ENCODE measurements at regions not wholly inside any gene's neighbourhood (a gene's known extent, or its start where the extent isn't known, plus 50 kb on each side); places are given as distances from the start of the nearest gene placed in this dataset.
"Not testable (repeated sequence)": the region's sequence is repeated elsewhere in the genome, so short reads cannot be mapped to it uniquely, and the experiment has no call there.

- DNase-seq = not testable (repeated sequence)
These were observed 68.5 kb upstream of the ADTRP start for GRCh38 chr6:11847068-11847467.

GRCh38 chr6:11845664-11846577 lies 67.3 kb upstream of the ADTRP start:
- no peak for DNase-seq

DNA sequence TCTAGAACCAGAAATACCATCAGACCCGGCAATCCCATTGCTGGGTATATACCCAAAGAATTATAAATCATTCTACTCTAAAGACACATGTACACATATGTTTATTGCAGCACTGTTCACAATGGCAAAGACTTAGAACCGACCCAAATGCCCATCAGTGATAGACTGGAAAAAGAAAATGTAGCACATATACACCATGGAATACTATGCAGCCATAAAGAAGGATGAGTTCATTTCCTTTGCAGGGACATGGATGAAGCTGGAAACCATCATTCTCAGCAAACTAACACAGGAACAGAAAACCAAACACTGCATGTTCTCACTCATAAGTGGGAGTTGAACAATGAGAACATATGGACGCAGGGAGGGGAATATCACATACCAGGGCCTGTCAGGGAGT lies 64.2 kb upstream of the ADTRP start:
- not testable (repeated sequence) for DNase-seq

- DNase-seq = no peak
These were observed 56.5 kb upstream of the ADTRP start for GRCh38 chr6:11835065-11835464.

DNA sequence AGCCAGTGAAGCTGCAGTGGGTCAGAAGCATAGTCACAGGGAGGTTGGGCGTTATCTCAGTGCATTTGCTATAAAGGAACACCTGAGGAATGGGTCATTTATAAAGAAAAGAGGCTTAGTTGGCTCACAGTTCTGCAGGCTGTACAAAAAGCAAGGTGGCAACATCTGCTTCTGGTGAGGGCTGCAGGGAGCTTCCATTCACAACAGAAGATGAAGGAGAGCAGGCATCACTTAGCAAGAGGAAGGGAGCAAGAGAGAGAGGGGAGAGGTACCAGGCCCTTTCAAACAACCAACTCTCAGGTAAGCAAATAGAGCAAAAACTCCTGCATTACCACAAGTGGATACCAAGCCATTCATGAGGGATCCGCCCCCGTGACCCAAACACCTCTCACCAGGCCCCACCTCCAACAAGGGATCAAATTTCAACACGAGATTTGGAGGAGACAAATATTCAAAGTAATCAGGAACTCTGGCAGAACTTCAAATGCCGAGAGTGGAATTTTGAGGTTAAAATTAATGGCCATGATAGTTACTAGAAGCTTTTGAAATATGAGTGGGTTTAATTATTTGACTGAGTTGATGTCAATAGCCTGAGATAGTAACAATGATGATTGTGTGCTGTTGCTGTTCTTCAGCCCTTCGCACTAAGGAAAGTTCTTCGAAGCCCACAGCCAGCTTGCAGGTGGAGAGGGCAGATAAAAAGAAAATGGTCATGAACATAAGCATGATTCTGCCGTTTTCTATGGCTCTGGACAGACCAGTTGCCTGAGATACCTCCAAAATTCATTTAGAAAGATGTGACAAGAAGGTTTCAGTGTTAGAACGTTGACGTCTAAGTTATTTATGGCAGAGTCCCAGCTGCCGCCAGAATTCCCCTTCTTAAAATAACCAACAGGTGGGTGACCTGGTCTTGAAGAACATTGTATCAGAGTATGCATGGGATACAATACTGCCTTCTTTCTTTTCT lies 55.3 kb upstream of the ADTRP start:
- no peak for DNase-seq

DNA sequence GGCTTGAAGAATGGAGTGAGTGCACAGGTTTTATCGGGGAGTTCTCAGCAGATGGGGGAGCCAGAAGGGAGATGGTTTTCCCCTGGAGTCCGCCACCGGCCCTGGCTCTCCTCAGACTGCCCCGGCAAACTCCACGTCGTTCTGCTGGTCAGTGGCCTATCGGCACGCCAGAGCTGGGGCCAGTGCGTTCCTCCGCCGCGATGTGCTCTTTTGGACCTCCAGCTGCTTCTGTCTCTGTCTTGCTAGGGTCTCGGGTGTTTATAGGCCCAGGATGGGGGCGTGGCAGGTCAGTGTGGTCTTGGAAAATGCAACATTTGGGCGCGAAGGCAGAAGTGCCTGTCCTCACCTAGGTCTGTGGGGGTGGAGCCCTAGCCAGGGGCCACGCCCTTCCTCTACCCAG lies 53.0 kb upstream of the ADTRP start:
- DNase-seq = no peak

DNA sequence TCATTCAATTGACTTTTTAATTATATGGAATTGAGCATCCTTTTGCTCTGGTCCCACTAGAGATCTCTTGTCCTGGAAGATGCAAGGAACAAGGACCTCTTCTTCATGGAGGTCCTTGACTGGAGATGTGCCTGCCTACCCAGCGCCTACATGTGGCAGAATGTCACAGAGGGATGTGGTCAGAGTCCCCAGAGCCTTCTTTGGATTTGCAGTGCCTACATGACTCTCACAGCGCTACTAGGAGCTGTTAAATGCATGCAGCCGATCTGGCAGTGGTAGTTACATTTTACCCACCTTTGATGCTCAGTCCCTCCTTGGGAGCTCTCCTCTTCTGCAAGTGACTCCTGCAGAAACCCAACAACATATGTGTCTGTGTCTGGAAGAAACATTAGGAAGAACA lies 51.9 kb upstream of the ADTRP start:
- no peak for DNase-seq

DNA sequence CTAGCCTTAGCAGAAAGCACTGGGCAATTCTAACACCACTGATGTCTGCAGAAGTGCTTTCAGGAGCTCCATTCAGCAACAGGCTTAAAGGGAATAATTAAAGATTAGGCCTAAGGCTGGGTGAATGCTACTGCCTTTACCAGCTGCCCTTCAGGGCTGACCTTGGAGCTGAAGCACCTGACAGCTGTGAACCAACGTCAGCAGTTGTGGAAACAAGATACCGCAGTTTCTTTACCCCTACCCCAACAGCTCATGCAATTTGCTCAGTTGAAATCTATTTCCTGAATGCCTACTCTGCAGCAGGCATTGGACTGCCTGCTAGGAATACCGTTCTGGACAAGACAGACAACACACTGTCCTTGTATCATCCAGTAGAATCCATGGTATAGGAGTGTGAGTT lies 51.5 kb upstream of the ADTRP start:
- no peak for DNase-seq

DNA sequence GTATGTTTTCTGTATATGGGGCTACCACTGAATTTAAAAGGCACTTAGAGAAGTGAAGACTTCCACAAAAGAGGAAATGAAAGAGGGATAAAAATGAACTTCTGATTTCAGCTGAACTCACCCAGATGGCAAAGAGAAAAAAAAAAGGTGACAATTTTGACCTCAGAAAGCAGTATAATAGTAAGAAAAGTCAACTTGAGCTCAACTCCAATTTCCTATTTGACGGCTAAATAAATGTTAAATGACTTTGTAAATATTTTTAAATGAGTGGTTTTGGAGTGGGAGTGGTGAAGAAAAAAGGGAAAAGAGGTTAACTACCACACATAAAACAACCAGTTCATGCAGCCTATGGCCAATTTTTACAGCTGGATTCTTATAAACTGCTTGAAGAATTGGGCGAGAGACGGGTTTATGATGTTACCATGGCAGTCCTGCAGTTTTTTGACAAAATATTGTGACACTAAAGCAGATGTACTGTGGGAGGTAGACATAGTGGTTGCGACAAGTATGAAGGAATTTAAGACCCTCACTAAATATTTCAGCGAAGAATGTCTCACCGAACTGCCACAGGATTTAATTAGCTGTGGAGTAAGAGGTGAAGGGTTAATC lies 49.8 kb upstream of the ADTRP start:
- DNase-seq = no peak

Data from CD4-positive, alpha-beta T cell treated with Interleukin-17A for 4 hours (primary cell).